HAP-1 (cell line): ENCODE measurements at regions not wholly inside any gene's neighbourhood (a gene's known extent, or its start where the extent isn't known, plus 50 kb on each side); places are given as distances from the start of the nearest gene placed in this dataset.
A peak's percentile ranks its signal among the peaks of the same experiment; 100 is the strongest.
"Not testable (repeated sequence)": the region's sequence is repeated elsewhere in the genome, so short reads cannot be mapped to it uniquely, and the experiment has no call there.

Experiments
- DNase-seq, 2 experiments: peaks; one replicate each; pipeline ENCODE4 v3.0.0-alpha.2; 2016 to 2020; ENCODE audit warnings: low spot score in 2 of 2
- H3K27me3 ChIP-seq: fragments of 250-450 bp; sonication (Bioruptor Pico); 2 replicates; pipeline ENCODE4 v1.5.1; 2020; ENCODE audit warnings: low read depth, mild to moderate bottlenecking, moderate library complexity
- H3K36me3 ChIP-seq: fragments of 250-450 bp; sonication (Bioruptor Pico); replicated peaks from 2 replicates; pipeline ENCODE4 v1.5.1; 2020; ENCODE audit warnings: mild to moderate bottlenecking
- H3K4me1 ChIP-seq: fragments of 250-450 bp; sonication (Bioruptor Pico); 2 replicates; pipeline ENCODE4 v1.5.1; 2020; ENCODE audit warnings: mild to moderate bottlenecking
- H3K4me3 ChIP-seq: fragments of 250-450 bp; sonication (Bioruptor Pico); 2 replicates; pipeline ENCODE4 v1.5.1; 2020; ENCODE audit warnings: mild to moderate bottlenecking, moderate library complexity
- H3K9me3 ChIP-seq: fragments of 250-450 bp; sonication (Bioruptor Pico); 2 replicates; pipeline ENCODE4 v1.5.1; 2020; ENCODE audit warnings: mild to moderate bottlenecking, moderate library complexity
- in situ Hi-C: fragments of 300-500 bp; cut with MboI; formaldehyde crosslinking; loops from 3 replicates; pipeline ENCODE4 v1.14.3; 2020; ENCODE audit warnings: low sequenced_read_pairs, inconsistent platforms, mixed read lengths

GRCh38 chr20:29427201-29428060 is 1830.0 kb upstream of the DEFB115 start:
- Histone ChIP-seq H3K9me3 (no peaks in the 10 kb centered on the region), H3K27me3 (no peaks in the 10 kb centered on the region), H3K4me1 (no peaks in the 10 kb centered on the region), H3K36me3 (no peaks in the 10 kb centered on the region), H3K4me3 (no peak overlapping the region)
- in situ Hi-C loops = no loop called here
- DNase-seq = no peak

- Histone ChIP-seq H3K36me3 (no peaks in the 10 kb centered on the region), H3K4me1 (no peaks in the 10 kb centered on the region), H3K27me3 (no peaks in the 10 kb centered on the region), H3K4me3 (no peak overlapping the region), H3K9me3 (no peaks in the 10 kb centered on the region)
- no peak for DNase-seq
- in situ Hi-C loops = no loop called here
Observed at GRCh38 chr20:29430531-29430930, 1826.9 kb upstream of the DEFB115 start.

- H3K4me1 ChIP-seq, in situ Hi-C loops, H3K4me3 ChIP-seq, H3K27me3 ChIP-seq, H3K9me3 ChIP-seq, DNase-seq, H3K36me3 ChIP-seq: not testable (repeated sequence)
Observed at GRCh38 chr20:29440721-29441120, 1816.7 kb upstream of the DEFB115 start.

- H3K27me3 ChIP-seq, H3K9me3 ChIP-seq, H3K4me3 ChIP-seq, H3K36me3 ChIP-seq, H3K4me1 ChIP-seq, in situ Hi-C loops: not testable (repeated sequence)
- DNase-seq = peak; percentile 25 to 34
Observed at GRCh38 chr20:29443206-29443781, 1814.2 kb upstream of the DEFB115 start.

- Histone ChIP-seq H3K27me3 (no peaks in the 10 kb centered on the region), H3K4me3 (no peak overlapping the region), H3K36me3 (no peaks in the 10 kb centered on the region), H3K4me1 (no peaks in the 10 kb centered on the region), H3K9me3 (no peaks in the 10 kb centered on the region)
- DNase-seq = no peak
- in situ Hi-C loops = no loop called here
Observed at GRCh38 chr20:29443819-29444218, 1813.6 kb upstream of the DEFB115 start.

- H3K4me1 ChIP-seq, H3K27me3 ChIP-seq, H3K36me3 ChIP-seq, H3K9me3 ChIP-seq, H3K4me3 ChIP-seq, in situ Hi-C loops: not testable (repeated sequence)
- peak; percentile 38 to 67 for DNase-seq
Observed at GRCh38 chr20:29445050-29445907, 1812.2 kb upstream of the DEFB115 start.

GRCh38 chr20:29447517-29448484 is 1809.7 kb upstream of the DEFB115 start:
- DNase-seq, H3K36me3 ChIP-seq, H3K27me3 ChIP-seq, H3K4me1 ChIP-seq, in situ Hi-C loops, H3K9me3 ChIP-seq, H3K4me3 ChIP-seq: not testable (repeated sequence)

- H3K4me3 ChIP-seq = no peak overlapping the region
- no peaks in the 10 kb centered on the region for H3K4me1 ChIP-seq
- H3K27me3 ChIP-seq = no peaks in the 10 kb centered on the region
- in situ Hi-C loops = no loop called here
- H3K36me3 ChIP-seq = no peaks in the 10 kb centered on the region
- H3K9me3 ChIP-seq = no peaks in the 10 kb centered on the region
- no peak for DNase-seq
Observed at GRCh38 chr20:29448806-29449470, 1808.5 kb upstream of the DEFB115 start.

- no peaks in the 10 kb centered on the region for H3K36me3 ChIP-seq
- no peak for DNase-seq
- no peak overlapping the region for H3K4me3 ChIP-seq
- in situ Hi-C loops = no loop called here
- no peaks in the 10 kb centered on the region for H3K27me3 ChIP-seq
- H3K9me3 ChIP-seq = no peaks in the 10 kb centered on the region
- no peaks in the 10 kb centered on the region for H3K4me1 ChIP-seq
Observed at GRCh38 chr20:29452186-29452585, 1805.3 kb upstream of the DEFB115 start.

GRCh38 chr20:29456987-29457693 is 1800.3 kb upstream of the DEFB115 start:
- DNase-seq, H3K36me3 ChIP-seq, H3K27me3 ChIP-seq, in situ Hi-C loops, H3K4me3 ChIP-seq, H3K4me1 ChIP-seq, H3K9me3 ChIP-seq: not testable (repeated sequence)

- Histone ChIP-seq H3K9me3 (no peaks in the 10 kb centered on the region), H3K36me3 (no peaks in the 10 kb centered on the region), H3K4me3 (no peak overlapping the region), H3K4me1 (no peaks in the 10 kb centered on the region), H3K27me3 (no peaks in the 10 kb centered on the region)
- in situ Hi-C loops = no loop called here
- no peak for DNase-seq
Observed at GRCh38 chr20:29472606-29473005, 1784.9 kb upstream of the DEFB115 start.

- in situ Hi-C loops, H3K9me3 ChIP-seq, H3K36me3 ChIP-seq: not testable (repeated sequence)
Observed at GRCh38 chr20:29492840-29493239, 1764.6 kb upstream of the DEFB115 start.

More at GRCh38 chr20:29492840-29493239, 1764.6 kb upstream of the DEFB115 start:
- not testable (repeated sequence) for H3K4me1 ChIP-seq, DNase-seq, H3K4me3 ChIP-seq, H3K27me3 ChIP-seq
